VCaP (cell line): ENCODE measurements at regions not wholly inside any gene's neighbourhood (a gene's known extent, or its start where the extent isn't known, plus 50 kb on each side); places are given as distances from the start of the nearest gene placed in this dataset.

Experiments used
- H3K27ac ChIP-seq: fragments of 450-650 bp; 2 replicates; pipeline ENCODE4 v1.5.1; 2017
- CTCF ChIP-seq: fragments of 450-650 bp; conservative IDR thresholded peaks from 2 replicates; pipeline ENCODE4 v1.5.1; 2017; ENCODE audit warnings: mild to moderate bottlenecking, moderate library complexity

DNA sequence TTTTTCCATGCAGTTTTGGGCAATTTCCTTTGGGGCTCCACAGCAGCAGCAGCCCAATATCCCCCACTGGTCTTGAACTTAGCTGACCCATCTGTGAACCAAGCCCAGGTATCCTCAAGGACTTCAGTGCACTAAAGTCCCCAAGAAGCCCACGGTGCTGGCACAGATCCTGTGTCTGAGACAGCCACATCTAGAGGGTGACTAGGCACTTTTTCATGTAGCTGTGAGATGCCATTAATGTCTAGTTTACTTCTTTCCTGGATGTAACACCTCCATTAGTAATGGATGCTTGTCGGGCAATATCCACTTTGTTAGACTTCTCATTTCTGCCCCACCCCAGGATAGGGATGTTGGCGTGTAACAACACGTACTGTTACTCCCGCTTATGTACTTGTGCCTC is 117.9 kb downstream of the GPCPD1 start:
- no peak overlapping the region for H3K27ac ChIP-seq
- no peak for TF ChIP-seq CTCF

DNA sequence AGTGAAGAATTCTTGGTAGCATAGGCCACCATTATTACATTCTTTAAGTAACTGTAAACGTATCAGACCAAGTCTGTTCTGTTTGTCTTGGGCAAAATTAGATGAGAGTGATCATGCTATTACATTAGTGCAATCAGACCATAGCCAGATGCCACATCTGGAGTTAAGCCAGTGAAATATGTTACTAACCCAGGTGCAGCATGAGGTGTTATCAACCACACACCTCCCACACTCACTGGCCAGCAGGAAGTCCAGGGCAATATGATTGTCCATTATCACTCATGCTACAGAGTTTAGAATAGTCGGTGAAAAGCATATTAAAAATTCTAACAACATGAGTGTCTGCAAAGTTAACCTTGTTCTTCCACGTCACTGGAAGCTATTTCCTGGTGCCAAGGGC is 119.4 kb downstream of the GPCPD1 start:
- no peak overlapping the region for H3K27ac ChIP-seq
- no peak for TF ChIP-seq CTCF

DNA sequence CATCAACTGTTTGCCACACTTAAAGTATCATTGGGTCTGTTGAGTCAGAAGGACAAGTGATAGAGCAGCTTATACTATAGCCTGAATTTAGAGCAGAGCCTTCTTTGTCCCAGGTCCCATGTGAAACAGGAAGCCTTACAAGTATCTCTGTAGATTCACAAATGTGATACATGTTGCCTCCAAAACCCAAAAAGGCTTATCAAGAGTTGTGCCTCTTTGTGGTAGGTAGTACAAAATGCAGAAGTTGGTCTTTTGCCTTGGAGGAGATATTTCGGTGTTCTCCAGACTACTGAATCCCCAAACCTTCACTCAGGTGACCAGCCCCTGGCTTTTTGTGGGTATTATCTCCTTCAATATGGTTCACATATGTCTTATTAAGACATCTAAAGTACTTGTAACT is 121.2 kb downstream of the GPCPD1 start:
- H3K27ac ChIP-seq = no peak overlapping the region
- no peak for TF ChIP-seq CTCF

GRCh38 chr20:5488823-5489222 is 122.0 kb downstream of the GPCPD1 start:
- H3K27ac ChIP-seq = no peak overlapping the region
- TF ChIP-seq CTCF = no peak

DNA sequence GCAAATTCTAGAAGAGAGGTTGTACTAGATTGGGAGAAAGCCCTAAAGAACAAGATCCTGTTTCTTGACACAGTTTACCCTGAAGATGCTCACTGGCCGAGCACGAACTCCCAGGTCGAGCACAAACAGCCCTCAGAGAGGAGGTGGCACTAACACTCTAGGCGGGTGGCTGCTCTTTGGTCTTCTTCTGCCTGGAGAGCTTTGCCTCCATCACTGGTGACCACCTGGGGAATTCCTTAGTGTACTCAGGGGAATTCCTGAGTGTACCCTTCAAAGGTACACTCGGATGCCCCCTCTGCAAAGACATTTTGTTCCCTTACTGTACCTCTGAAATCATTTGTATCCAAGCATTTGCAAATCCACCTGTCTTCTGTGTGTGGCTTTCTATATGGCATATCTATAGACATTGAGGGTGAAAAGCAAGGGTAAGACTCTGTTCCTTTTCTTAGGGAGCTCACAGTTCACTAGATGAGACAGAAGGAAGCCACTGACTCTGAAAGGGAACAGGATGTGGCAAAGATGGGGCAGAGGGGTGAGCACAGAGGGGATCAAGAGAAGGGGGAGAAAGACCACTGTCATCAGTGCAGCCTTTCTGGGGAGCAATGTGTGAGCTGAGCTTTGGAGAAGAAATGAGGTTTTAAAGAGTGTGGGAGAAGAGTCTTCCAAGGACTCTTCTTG is 124.3 kb downstream of the GPCPD1 start:
- no peak for TF ChIP-seq CTCF
- H3K27ac ChIP-seq = no peak overlapping the region

DNA sequence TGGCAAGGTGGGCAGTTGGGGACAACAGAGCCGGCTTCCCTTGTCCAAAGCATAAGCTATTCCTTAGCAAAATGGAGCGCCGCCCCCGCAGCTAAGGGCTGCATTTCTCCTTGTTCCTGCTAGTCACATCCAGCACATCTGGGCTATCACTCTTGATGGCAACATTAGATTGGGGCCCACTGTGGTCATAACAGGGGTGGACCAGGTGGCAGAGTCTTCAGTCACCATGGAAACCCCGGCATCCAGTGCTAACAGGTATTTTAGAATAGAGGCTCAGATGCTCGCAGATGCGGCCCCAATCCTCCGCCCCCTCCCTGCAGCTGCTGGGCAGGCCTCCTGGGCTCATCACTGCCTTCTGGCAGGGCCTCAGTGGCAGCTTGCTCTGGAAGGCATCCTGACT is 125.9 kb downstream of the GPCPD1 start:
- TF ChIP-seq CTCF = no peak
- H3K27ac ChIP-seq = no peak overlapping the region

DNA sequence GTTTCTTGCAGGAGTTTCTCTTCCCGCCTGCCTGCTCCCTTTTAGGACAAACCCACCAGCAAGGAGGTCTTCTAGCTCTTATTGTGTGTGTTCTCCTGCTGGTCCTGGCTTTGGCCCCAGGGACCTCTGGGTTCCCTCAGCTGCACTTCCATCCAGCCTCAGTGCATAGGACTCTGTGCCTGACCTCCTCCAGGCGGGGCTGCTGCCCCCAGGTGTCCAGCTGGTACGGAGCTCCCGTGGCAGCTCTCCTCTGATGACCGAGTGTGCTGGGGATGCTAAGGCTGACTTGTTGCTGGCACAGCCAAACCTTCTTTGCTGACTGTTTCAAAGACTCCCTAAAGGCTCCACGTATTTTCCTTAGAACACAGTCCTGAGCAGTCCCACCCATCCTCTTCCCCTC is 126.5 kb downstream of the GPCPD1 start:
- no peak overlapping the region for H3K27ac ChIP-seq
- TF ChIP-seq CTCF = no peak
